ENCODE measurements at regions not wholly inside any gene's neighbourhood (a gene's known extent, or its start where the extent isn't known, plus 50 kb on each side); places are given as distances from the start of the nearest gene placed in this dataset.

- H3K4me3 Mint-ChIP-seq: no peak overlapping the region
- no peaks in the 10 kb centered on the region for H3K4me1 Mint-ChIP-seq
- ChIA-PET POLR2A (no interaction called here), CTCF (no interaction called here)
- intact Hi-C loops (cut with DNase I, micrococcal nuclease): no loop called here
- no peak for DNase-seq
- H3K9me3 Mint-ChIP-seq (ENCODE audit: low read depth): no peaks in the 10 kb centered on the region
- no peak overlapping the region for H3K27ac Mint-ChIP-seq
- no peaks in the 10 kb centered on the region for H3K27me3 Mint-ChIP-seq
- ATAC-seq: no peak
- no peaks in the 10 kb centered on the region for H3K36me3 Mint-ChIP-seq (ENCODE audit: low read depth)
Observed at GRCh38 chr7:47672271-47672791, 90.4 kb upstream of the TNS3 start.

GRCh38 chr7:47671358-47671757, 89.4 kb upstream of the TNS3 start:
- ChIA-PET POLR2A (no interaction called here), CTCF (no interaction called here)
- H3K36me3 Mint-ChIP-seq (ENCODE audit: low read depth): no peaks in the 10 kb centered on the region
- no peaks in the 10 kb centered on the region for H3K27me3 Mint-ChIP-seq
- no peaks in the 10 kb centered on the region for H3K9me3 Mint-ChIP-seq (ENCODE audit: low read depth)
- DNase-seq (no peak), ATAC-seq (no peak)
- no peak overlapping the region for H3K4me3 Mint-ChIP-seq
- no peak overlapping the region for H3K27ac Mint-ChIP-seq
- intact Hi-C loops (cut with DNase I, micrococcal nuclease): no loop called here
- H3K4me1 Mint-ChIP-seq: no peaks in the 10 kb centered on the region

- Mint-ChIP-seq H3K27me3 (no peaks in the 10 kb centered on the region), H3K4me3 (no peak overlapping the region), H3K27ac (no peak overlapping the region), H3K36me3 (ENCODE audit: low read depth) (no peaks in the 10 kb centered on the region), H3K4me1 (no peaks in the 10 kb centered on the region), H3K9me3 (ENCODE audit: low read depth) (no peaks in the 10 kb centered on the region)
- ChIA-PET CTCF (no interaction called here), POLR2A (no interaction called here)
- no peak for DNase-seq
- intact Hi-C loops (cut with DNase I, micrococcal nuclease): no loop called here
- ATAC-seq: no peak
Observed at GRCh38 chr7:47670729-47671128, 88.8 kb upstream of the TNS3 start.

GRCh38 chr7:47669901-47670384, 88.0 kb upstream of the TNS3 start:
- ChIA-PET CTCF (no interaction called here), POLR2A (no interaction called here)
- Mint-ChIP-seq H3K36me3 (ENCODE audit: low read depth) (no peaks in the 10 kb centered on the region), H3K27me3 (no peaks in the 10 kb centered on the region), H3K27ac (no peak overlapping the region), H3K4me3 (no peak overlapping the region), H3K9me3 (ENCODE audit: low read depth) (no peaks in the 10 kb centered on the region), H3K4me1 (no peaks in the 10 kb centered on the region)
- ATAC-seq (no peak), DNase-seq (no peak)
- intact Hi-C loops (cut with DNase I, micrococcal nuclease): no loop called here

- Mint-ChIP-seq H3K27ac (no peak overlapping the region), H3K9me3 (ENCODE audit: low read depth) (no peaks in the 10 kb centered on the region), H3K36me3 (ENCODE audit: low read depth) (no peaks in the 10 kb centered on the region), H3K4me1 (no peaks in the 10 kb centered on the region), H3K27me3 (no peaks in the 10 kb centered on the region), H3K4me3 (no peak overlapping the region)
- ATAC-seq (no peak), DNase-seq (peak; percentile 15)
- ChIA-PET POLR2A (no interaction called here), CTCF (interaction anchor here (0.6 kb wide), 1 partner anchor 269 kb away, joined by 3 read pairs; no protein-coding TSS in a partner anchor)
- intact Hi-C loops (cut with DNase I, micrococcal nuclease): no loop called here
Observed at GRCh38 chr7:47669178-47669891, 87.4 kb upstream of the TNS3 start.

GRCh38 chr7:47666164-47666862, 84.4 kb upstream of the TNS3 start:
- no peaks in the 10 kb centered on the region for H3K9me3 Mint-ChIP-seq (ENCODE audit: low read depth)
- POLR2A ChIA-PET: no interaction called here
- intact Hi-C loops (cut with DNase I, micrococcal nuclease): no loop called here
- DNase-seq (no peak), ATAC-seq (no peak)
- H3K27ac Mint-ChIP-seq: no peak overlapping the region
- H3K36me3 Mint-ChIP-seq (ENCODE audit: low read depth): no peaks in the 10 kb centered on the region
- no peaks in the 10 kb centered on the region for H3K4me1 Mint-ChIP-seq
- no peaks in the 10 kb centered on the region for H3K27me3 Mint-ChIP-seq
- no peak overlapping the region for H3K4me3 Mint-ChIP-seq
- CTCF ChIA-PET: no interaction called here

- ChIA-PET POLR2A (no interaction called here), CTCF (no interaction called here)
- intact Hi-C loops (cut with DNase I, micrococcal nuclease): no loop called here
- no peaks in the 10 kb centered on the region for H3K9me3 Mint-ChIP-seq (ENCODE audit: low read depth)
- ATAC-seq (no peak), DNase-seq (no peak)
- H3K36me3 Mint-ChIP-seq (ENCODE audit: low read depth): no peaks in the 10 kb centered on the region
- no peak overlapping the region for H3K27ac Mint-ChIP-seq
- no peaks in the 10 kb centered on the region for H3K27me3 Mint-ChIP-seq
- no peak overlapping the region for H3K4me3 Mint-ChIP-seq
- no peaks in the 10 kb centered on the region for H3K4me1 Mint-ChIP-seq
Observed at GRCh38 chr7:47664650-47665195, 82.8 kb upstream of the TNS3 start.

GRCh38 chr7:47663851-47664250, 81.9 kb upstream of the TNS3 start:
- ATAC-seq: no peak
- no peaks in the 10 kb centered on the region for H3K27me3 Mint-ChIP-seq
- H3K9me3 Mint-ChIP-seq (ENCODE audit: low read depth): no peaks in the 10 kb centered on the region
- intact Hi-C loops (cut with DNase I, micrococcal nuclease): no loop called here
- no peaks in the 10 kb centered on the region for H3K4me1 Mint-ChIP-seq
- ChIA-PET POLR2A (no interaction called here), CTCF (no interaction called here)
- H3K27ac Mint-ChIP-seq: no peak overlapping the region
- no peak overlapping the region for H3K4me3 Mint-ChIP-seq
- no peaks in the 10 kb centered on the region for H3K36me3 Mint-ChIP-seq (ENCODE audit: low read depth)
- DNase-seq: no peak

GRCh38 chr7:47663213-47663612, 81.3 kb upstream of the TNS3 start:
- Mint-ChIP-seq H3K9me3 (ENCODE audit: low read depth) (no peaks in the 10 kb centered on the region), H3K4me3 (no peak overlapping the region), H3K27me3 (no peaks in the 10 kb centered on the region), H3K27ac (no peak overlapping the region), H3K36me3 (ENCODE audit: low read depth) (no peaks in the 10 kb centered on the region), H3K4me1 (no peaks in the 10 kb centered on the region)
- POLR2A ChIA-PET: no interaction called here
- intact Hi-C loops (cut with DNase I, micrococcal nuclease): no loop called here
- CTCF ChIA-PET: no interaction called here
- ATAC-seq (no peak), DNase-seq (no peak)

- no peak for DNase-seq
- Mint-ChIP-seq H3K27me3 (no peaks in the 10 kb centered on the region), H3K36me3 (ENCODE audit: low read depth) (no peaks in the 10 kb centered on the region), H3K4me3 (no peak overlapping the region), H3K9me3 (ENCODE audit: low read depth) (no peaks in the 10 kb centered on the region), H3K4me1 (no peaks in the 10 kb centered on the region), H3K27ac (no peak overlapping the region)
- ChIA-PET CTCF (no interaction called here), POLR2A (no interaction called here)
- no peak for ATAC-seq
- intact Hi-C loops (cut with DNase I, micrococcal nuclease): no loop called here
Observed at GRCh38 chr7:47661051-47661714, 79.3 kb upstream of the TNS3 start.

GRCh38 chr7:47659664-47660462, 78.0 kb upstream of the TNS3 start:
- intact Hi-C loops (cut with DNase I, micrococcal nuclease): no loop called here
- POLR2A ChIA-PET: no interaction called here
- no peak for ATAC-seq

More at GRCh38 chr7:47659664-47660462, 78.0 kb upstream of the TNS3 start:
- Mint-ChIP-seq H3K27ac (no peak overlapping the region), H3K36me3 (ENCODE audit: low read depth) (no peaks in the 10 kb centered on the region), H3K9me3 (ENCODE audit: low read depth) (no peaks in the 10 kb centered on the region), H3K4me1 (no peaks in the 10 kb centered on the region), H3K27me3 (no peaks in the 10 kb centered on the region), H3K4me3 (no peak overlapping the region)
- no peak for DNase-seq
- CTCF ChIA-PET: no interaction called here

Measured in activated CD4-positive, alpha-beta T cell treated with anti-CD3 and anti-CD28 coated beads for 36 hours (primary cell).